HepG2 (cell line): ENCODE measurements at regions not wholly inside any gene's neighbourhood (a gene's known extent, or its start where the extent isn't known, plus 50 kb on each side); places are given as distances from the start of the nearest gene placed in this dataset.

Experiments
- ATAC-seq: fragments of 200-7000 bp; cut with Tn5 transposase; 3 replicates; pipeline ENCODE4 v1.9.1; 2020; ENCODE audit warnings: mild to moderate bottlenecking, moderate library complexity
- BruUV-seq: library from RNA; stranded (reverse); fragments of 400-500 nt; replicated peaks from 2 replicates; lab custom pipeline; 2021; lab: Mats Ljungman, UMichigan
- CTCF ChIA-PET: fragments of 300-600 bp; formaldehyde crosslinking; extraction: SDS; loops from one replicate; lab custom pipeline; 2021; ENCODE audit warnings: low total read pairs, inconsistent platforms, low intra/inter-chr PET ratio; lab: Yijun Ruan, JAX
- POLR2A ChIA-PET: fragments of 350-600 bp; sonication (Branson Sonifier 250); formaldehyde crosslinking; loops from one replicate; lab custom pipeline; 2020; ENCODE audit warnings: antibody characterized with exemption, inconsistent platforms; lab: Yijun Ruan, JAX
- DNase-seq: peaks from one replicate; pipeline ENCODE4 v3.0.0-alpha.2; 2015; ENCODE audit warnings: low spot score
- FAIRE-seq: peaks from 3 replicates; lab custom pipeline; 2011; peaks lifted over from hg19 to GRCh38; lab: Jason Lieb, UNC
- H2AFZ ChIP-seq: one replicate; pipeline ENCODE4 v1.6.1; 2011; ENCODE audit warnings: low read length, inconsistent platforms
- H3K27ac ChIP-seq: fragments of 300-600 bp; 3 replicates; pipeline ENCODE4 v1.8.0; 2011; ENCODE audit warnings: mixed run types, mild to moderate bottlenecking, mixed read lengths, low read length, inconsistent platforms; ENCODE audit not compliant: insufficient read depth; ENCODE audit errors: extremely low read length
- H3K27me3 ChIP-seq, 2 experiments: fragments of 200-600 bp in 1 of 2; 2 replicates in 1 of 2; 3 replicates in 1 of 2; pipeline versions ENCODE4 v1.6.0 to v1.8.0; 2011; ENCODE audit warnings: low read length in 2 of 2, mild to moderate bottlenecking in 2 of 2, moderate library complexity in 2 of 2, inconsistent platforms in 1 of 2; ENCODE audit not compliant: insufficient read depth in 2 of 2, control insufficient read depth in 1 of 2
- H3K36me3 ChIP-seq, 2 experiments: fragments of 200-600 bp in 1 of 2; replicated peaks in 1 of 2; 2 replicates in 1 of 2; 3 replicates in 1 of 2; pipeline versions ENCODE4 v1.5.1 to v1.8.0; 2011; ENCODE audit warnings: low read length in 2 of 2, inconsistent platforms in 1 of 2; ENCODE audit not compliant: insufficient read depth in 2 of 2, control insufficient read depth in 1 of 2
- H3K4me1 ChIP-seq: 2 replicates; pipeline ENCODE4 v1.5.1; 2012; ENCODE audit warnings: low read length, inconsistent platforms; ENCODE audit not compliant: insufficient read depth
- H3K4me2 ChIP-seq: 2 replicates; pipeline ENCODE4 v1.6.0; 2011; ENCODE audit warnings: low read depth, low read length, inconsistent platforms
- H3K4me3 ChIP-seq, 3 experiments: fragments of 200-600 bp in 1 of 3; sonication (generic), shearing (Covaris generic) in 1 of 3; replicated peaks in 1 of 3; 2 replicates each; pipeline ENCODE4 v1.5.1; 2011 to 2016; ENCODE audit warnings: low read length in 3 of 3, inconsistent platforms in 2 of 3, low read depth in 2 of 3, mild to moderate bottlenecking in 2 of 3, control low read depth in 1 of 3, mixed read lengths in 1 of 3; ENCODE audit not compliant: insufficient read depth in 1 of 3
- H3K79me2 ChIP-seq: one replicate; pipeline ENCODE4 v1.6.1; 2011; ENCODE audit warnings: low read length, inconsistent platforms; ENCODE audit not compliant: insufficient read depth
- H3K9ac ChIP-seq: 2 replicates; pipeline ENCODE4 v1.6.0; 2011; ENCODE audit warnings: mild to moderate bottlenecking, low read depth, low read length, inconsistent platforms; ENCODE audit not compliant: insufficient read depth
- H3K9me3 ChIP-seq: 2 replicates; pipeline ENCODE4 v1.5.1; 2012; ENCODE audit warnings: mild to moderate bottlenecking, low read length
- H4K20me1 ChIP-seq: 2 replicates; pipeline ENCODE4 v1.6.0; 2011; ENCODE audit warnings: inconsistent platforms, mild to moderate bottlenecking, low read length, moderate library complexity; ENCODE audit not compliant: insufficient read depth
- DMAP1 ChIP-seq: IDR thresholded peaks from 2 replicates; pipeline ENCODE4 v1.6.1; 2016
- ERF ChIP-seq: IDR thresholded peaks from 2 replicates; pipeline ENCODE4 v1.6.1; 2018; ENCODE audit warnings: missing biosample characterization, missing genetic modification reagents
- HDAC2 ChIP-seq: sonication (generic); formaldehyde crosslinking; IDR thresholded peaks from 2 replicates; pipeline ENCODE4 v1.4.0; 2020; ENCODE audit warnings: missing genetic modification reagents
- HMGA1 ChIP-seq: sonication (generic); formaldehyde crosslinking; conservative IDR thresholded peaks from 2 replicates; pipeline ENCODE4 v1.4.0; 2020; ENCODE audit warnings: missing genetic modification reagents
- HOXD1 ChIP-seq: sonication (generic); formaldehyde crosslinking; IDR thresholded peaks from 2 replicates; pipeline ENCODE4 v1.5.0; 2020; ENCODE audit warnings: missing genetic modification reagents
- IRX3 ChIP-seq: sonication (generic); formaldehyde crosslinking; IDR thresholded peaks from 2 replicates; pipeline ENCODE4 v1.8.1; 2023; ENCODE audit warnings: mild to moderate bottlenecking, low read depth, missing genetic modification reagents, borderline replicate concordance
- NFIB ChIP-seq: sonication (generic); formaldehyde crosslinking; IDR thresholded peaks from 2 replicates; pipeline ENCODE4 v1.9.0; 2021; ENCODE audit warnings: missing genetic modification reagents, mild to moderate bottlenecking, borderline replicate concordance
- NR2C2 ChIP-seq: sonication (generic); formaldehyde crosslinking; IDR thresholded peaks from 2 replicates; pipeline ENCODE4 v1.4.0; 2020; ENCODE audit warnings: missing genetic modification reagents, mild to moderate bottlenecking, moderate library complexity, borderline replicate concordance
- RBFOX2 ChIP-seq: fragments of 200-400 bp; formaldehyde crosslinking; IDR thresholded peaks from 2 replicates; pipeline ENCODE4 v1.6.1; 2017; ENCODE audit warnings: low read depth, mild to moderate bottlenecking, low read length
- SIX4 ChIP-seq: sonication (generic); formaldehyde crosslinking; IDR thresholded peaks from 2 replicates; pipeline ENCODE4 v1.4.0; 2020; ENCODE audit warnings: missing genetic modification reagents
- SP1 ChIP-seq, 2 experiments: fragments of 450-650 bp in 1 of 2; sonication (generic) in 1 of 2; formaldehyde crosslinking in 1 of 2; IDR thresholded peaks; 2 replicates each; pipeline versions ENCODE4 v1.4.0 to v1.6.1; 2016 to 2020; ENCODE audit warnings: missing genetic modification reagents in 1 of 2
- ZNF274 ChIP-seq: sonication (generic); formaldehyde crosslinking; IDR thresholded peaks from 2 replicates; pipeline ENCODE4 v1.5.1; 2020; ENCODE audit warnings: mild to moderate bottlenecking, missing genetic modification reagents
- ZNF329 ChIP-seq: sonication (generic); formaldehyde crosslinking; IDR thresholded peaks from 2 replicates; pipeline ENCODE4 v1.9.0; 2021; ENCODE audit warnings: low read depth, mild to moderate bottlenecking, missing genetic modification reagents
- ZNF775 ChIP-seq: sonication (generic); formaldehyde crosslinking; IDR thresholded peaks from 2 replicates; pipeline ENCODE4 v1.4.0; 2020; ENCODE audit warnings: missing genetic modification reagents, mild to moderate bottlenecking, moderate library complexity, borderline replicate concordance
- ZNF782 ChIP-seq: sonication (generic); formaldehyde crosslinking; IDR thresholded peaks from 2 replicates; pipeline ENCODE4 v1.4.0; 2020; ENCODE audit warnings: missing genetic modification reagents, mild to moderate bottlenecking, borderline replicate concordance
- in situ Hi-C: cut with HindIII; loops from 2 replicates; pipeline ENCODE4 v1.10.0; 2017; ENCODE audit warnings: low pct_unique_long_range_greater_than_20kb; ENCODE audit not compliant: extremely low pct_ligation_motif_present
- intact Hi-C: fragments of 100-400 bp; cut with micrococcal nuclease; formaldehyde crosslinking; loops from one replicate; pipeline ENCODE4 v1.10.0; 2022; ENCODE audit not compliant: unreplicated experiment
- TF ChIP-seq, protein P1 (sequence below), 2 experiments: sonication (generic) in 1 of 2; formaldehyde crosslinking in 1 of 2; IDR thresholded peaks; 2 replicates each; pipeline versions ENCODE4 v1.4.0 to v1.6.1; 2016 to 2020; ENCODE audit warnings: borderline replicate concordance in 1 of 2, low read depth in 1 of 2, mild to moderate bottlenecking in 1 of 2, missing genetic modification reagents in 1 of 2
- TF ChIP-seq, protein P2 (sequence below): sonication (generic); formaldehyde crosslinking; IDR thresholded peaks from 2 replicates; pipeline ENCODE4 v1.4.0; 2020; ENCODE audit warnings: missing genetic modification reagents
- TF ChIP-seq, protein P3 (sequence below): sonication (generic); formaldehyde crosslinking; IDR thresholded peaks from 2 replicates; pipeline ENCODE4 v1.8.1; 2023; ENCODE audit warnings: missing genetic modification reagents, inconsistent platforms, borderline replicate concordance

DNA sequence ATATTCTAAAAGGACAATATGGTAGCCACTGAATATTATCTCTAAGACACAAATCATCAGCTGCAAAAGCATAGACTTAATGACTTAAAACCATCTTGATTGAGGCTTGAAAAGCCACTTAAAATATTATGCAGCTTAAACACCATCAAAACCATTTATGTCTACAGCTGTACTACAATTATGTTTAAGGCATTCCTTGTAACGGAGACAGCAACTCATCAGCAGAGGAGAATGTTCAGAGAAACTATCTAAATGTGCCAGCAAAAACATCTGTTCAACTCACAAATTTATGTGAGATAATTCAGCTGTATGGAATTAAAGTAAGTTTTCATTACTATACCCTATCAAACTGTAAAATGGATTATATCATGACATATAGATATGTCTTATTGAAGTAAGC lies 147.9 kb upstream of the CTSO start (continued):
- TF ChIP-seq, protein P1, sequence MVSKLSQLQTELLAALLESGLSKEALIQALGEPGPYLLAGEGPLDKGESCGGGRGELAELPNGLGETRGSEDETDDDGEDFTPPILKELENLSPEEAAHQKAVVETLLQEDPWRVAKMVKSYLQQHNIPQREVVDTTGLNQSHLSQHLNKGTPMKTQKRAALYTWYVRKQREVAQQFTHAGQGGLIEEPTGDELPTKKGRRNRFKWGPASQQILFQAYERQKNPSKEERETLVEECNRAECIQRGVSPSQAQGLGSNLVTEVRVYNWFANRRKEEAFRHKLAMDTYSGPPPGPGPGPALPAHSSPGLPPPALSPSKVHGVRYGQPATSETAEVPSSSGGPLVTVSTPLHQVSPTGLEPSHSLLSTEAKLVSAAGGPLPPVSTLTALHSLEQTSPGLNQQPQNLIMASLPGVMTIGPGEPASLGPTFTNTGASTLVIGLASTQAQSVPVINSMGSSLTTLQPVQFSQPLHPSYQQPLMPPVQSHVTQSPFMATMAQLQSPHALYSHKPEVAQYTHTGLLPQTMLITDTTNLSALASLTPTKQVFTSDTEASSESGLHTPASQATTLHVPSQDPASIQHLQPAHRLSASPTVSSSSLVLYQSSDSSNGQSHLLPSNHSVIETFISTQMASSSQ (IDR thresholded peaks at IDR 0.05; ENCODE audit: low read depth), result no peak
- TF ChIP-seq, protein P1 (CRISPR knock-in tag; IDR thresholded peaks at IDR 0.05; ENCODE audit: borderline replicate concordance), result no peak

GRCh38 chr4:156100651-156101050 lies 147.0 kb upstream of the CTSO start:
- TF ChIP-seq HOXD1 (CRISPR knock-in tag) (no peak), IRX3 (CRISPR knock-in tag) (no peak), ZNF775 (CRISPR knock-in tag) (no peak), NR2C2 (CRISPR knock-in tag) (no peak), ZNF274 (CRISPR knock-in tag) (no peak), SIX4 (CRISPR knock-in tag) (no peak), ERF (CRISPR knock-in tag) (no peak), ZNF329 (no peak), NFIB (CRISPR knock-in tag) (no peak), HDAC2 (CRISPR knock-in tag) (no peak), SP1 (IDR thresholded peaks at IDR 0.05) (no peak), SP1 (CRISPR knock-in tag; IDR thresholded peaks at IDR 0.05) (no peak), ZNF782 (no peak), DMAP1 (CRISPR knock-in tag) (no peak), RBFOX2 (no peak), HMGA1 (CRISPR knock-in tag) (no peak)
- TF ChIP-seq, protein P2, sequence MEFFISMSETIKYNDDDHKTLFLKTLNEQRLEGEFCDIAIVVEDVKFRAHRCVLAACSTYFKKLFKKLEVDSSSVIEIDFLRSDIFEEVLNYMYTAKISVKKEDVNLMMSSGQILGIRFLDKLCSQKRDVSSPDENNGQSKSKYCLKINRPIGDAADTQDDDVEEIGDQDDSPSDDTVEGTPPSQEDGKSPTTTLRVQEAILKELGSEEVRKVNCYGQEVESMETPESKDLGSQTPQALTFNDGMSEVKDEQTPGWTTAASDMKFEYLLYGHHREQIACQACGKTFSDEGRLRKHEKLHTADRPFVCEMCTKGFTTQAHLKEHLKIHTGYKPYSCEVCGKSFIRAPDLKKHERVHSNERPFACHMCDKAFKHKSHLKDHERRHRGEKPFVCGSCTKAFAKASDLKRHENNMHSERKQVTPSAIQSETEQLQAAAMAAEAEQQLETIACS (CRISPR knock-in tag), result no peak
- TF ChIP-seq, protein P3, sequence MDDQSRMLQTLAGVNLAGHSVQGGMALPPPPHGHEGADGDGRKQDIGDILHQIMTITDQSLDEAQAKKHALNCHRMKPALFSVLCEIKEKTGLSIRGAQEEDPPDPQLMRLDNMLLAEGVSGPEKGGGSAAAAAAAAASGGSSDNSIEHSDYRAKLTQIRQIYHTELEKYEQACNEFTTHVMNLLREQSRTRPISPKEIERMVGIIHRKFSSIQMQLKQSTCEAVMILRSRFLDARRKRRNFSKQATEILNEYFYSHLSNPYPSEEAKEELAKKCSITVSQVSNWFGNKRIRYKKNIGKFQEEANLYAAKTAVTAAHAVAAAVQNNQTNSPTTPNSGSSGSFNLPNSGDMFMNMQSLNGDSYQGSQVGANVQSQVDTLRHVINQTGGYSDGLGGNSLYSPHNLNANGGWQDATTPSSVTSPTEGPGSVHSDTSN (CRISPR knock-in tag), result no peak
- TF ChIP-seq, all 625 proteins: peak for 0
- Histone ChIP-seq H3K4me1 (no peaks in the 10 kb centered on the region), H3K27ac (no peak overlapping the region), H3K27me3 (no peaks in the 10 kb centered on the region), H3K79me2 (no peaks in the 10 kb centered on the region), H3K36me3 (no peaks in the 10 kb centered on the region), H3K4me2 (no peak overlapping the region), H2AFZ (no peak overlapping the region), H4K20me1 (no peaks in the 10 kb centered on the region), H3K9ac (no peak overlapping the region), H3K9me3 (no peaks in the 10 kb centered on the region), H3K4me3 (no peak overlapping the region)
- CTCF ChIA-PET, result no interaction called here
- in situ Hi-C loops (no loop called here), intact Hi-C loops (no loop called here)
- POLR2A ChIA-PET, result no interaction called here
- no peak for FAIRE-seq
- no peak for DNase-seq
- BruUV-seq, result no TSS peak
- ATAC-seq, result no peak
